Stomach (tissue), 8 donors: ENCODE measurements at regions not wholly inside any gene's neighbourhood (a gene's known extent, or its start where the extent isn't known, plus 50 kb on each side); places are given as distances from the start of the nearest gene placed in this dataset.

Source experiments
- DNase-seq, 2 donors: peaks; one replicate each; pipeline versions ENCODE4 v3.0.0 to v3.0.0-alpha.2; 2013 to 2019
- H3K27ac ChIP-seq, 5 donors: fragments of 200-600 bp in 4 of 5; sonication (generic) in 4 of 5; one replicate each; pipeline ENCODE4 v1.5.1; 2013 to 2019; ENCODE audit warnings: mild to moderate bottlenecking in 1 of 5, moderate library complexity in 1 of 5
- H3K27me3 ChIP-seq, 3 donors: fragments of 200-600 bp; sonication (generic); one replicate each; pipeline ENCODE4 v1.5.1; 2017 to 2019; ENCODE audit warnings: mixed run types in 1 of 3
- H3K36me3 ChIP-seq, 4 donors: fragments of 200-600 bp; sonication (generic); 1 replicate in 3 of 4; 2 replicates in 1 of 4; pipeline ENCODE4 v1.5.1; 2016 to 2019
- H3K4me1 ChIP-seq, 4 donors: fragments of 200-600 bp; sonication (generic); one replicate each; pipeline ENCODE4 v1.5.1; 2016 to 2019
- H3K4me3 ChIP-seq, 4 donors: fragments of 200-600 bp; sonication (generic) in 3 of 4; one replicate each; pipeline ENCODE4 v1.5.1; 2016 to 2019; ENCODE audit warnings: mild to moderate bottlenecking in 1 of 4
- H3K9me3 ChIP-seq, 4 donors: fragments of 200-600 bp; sonication (generic); one replicate each; pipeline ENCODE4 v1.5.1; 2016 to 2019
- EP300 ChIP-seq: sonication (generic); formaldehyde crosslinking; IDR thresholded peaks from one replicate; pipeline ENCODE4 v1.6.1; 2017; ENCODE audit warnings: antibody characterized with exemption
- POLR2A ChIP-seq, 4 donors: fragments of 450-650 bp; IDR thresholded peaks; one replicate each; pipeline ENCODE4 v1.6.1; 2016; ENCODE audit warnings: antibody characterized with exemption in 4 of 4, control low read depth in 2 of 4, mild to moderate bottlenecking in 1 of 4, moderate library complexity in 1 of 4
- POLR2AphosphoS5 ChIP-seq, 3 donors: sonication (generic); formaldehyde crosslinking; IDR thresholded peaks; one replicate each; pipeline ENCODE4 v1.6.1; 2016; ENCODE audit warnings: antibody characterized with exemption in 3 of 3
- WGBS, 5 donors: extraction: QIAGEN DNeasy Blood & Tissue Kit in 3 of 5; methylation state at CpG; one replicate each; pipeline versions ENCODE4 v1.1.5 to v1.1.7; 2013 to 2018; 5-methylcytosine and 5-hydroxymethylcytosine counted together
- intact Hi-C: fragments of 100-400 bp; cut with DNase I; formaldehyde crosslinking; loops from one replicate; pipeline ENCODE4 v1.15.1; 2023; ENCODE audit warnings: low total_unique reads
- TF ChIP-seq, protein P1 (sequence below), 7 experiments: fragments of 450-650 bp in 4 of 7; fragments of 200-600 bp in 3 of 7; sonication (generic) in 3 of 7; IDR thresholded peaks; one replicate each; pipeline ENCODE4 v1.5.1; 2016 to 2019; ENCODE audit warnings: antibody characterized with exemption in 7 of 7, control low read depth in 2 of 7, mild to moderate bottlenecking in 1 of 7
- donor health status: healthy with polysubstance abuse.
- donor health status: Bipolar disorder and iron deficiency.
- donor health status: healthy.

DNA sequence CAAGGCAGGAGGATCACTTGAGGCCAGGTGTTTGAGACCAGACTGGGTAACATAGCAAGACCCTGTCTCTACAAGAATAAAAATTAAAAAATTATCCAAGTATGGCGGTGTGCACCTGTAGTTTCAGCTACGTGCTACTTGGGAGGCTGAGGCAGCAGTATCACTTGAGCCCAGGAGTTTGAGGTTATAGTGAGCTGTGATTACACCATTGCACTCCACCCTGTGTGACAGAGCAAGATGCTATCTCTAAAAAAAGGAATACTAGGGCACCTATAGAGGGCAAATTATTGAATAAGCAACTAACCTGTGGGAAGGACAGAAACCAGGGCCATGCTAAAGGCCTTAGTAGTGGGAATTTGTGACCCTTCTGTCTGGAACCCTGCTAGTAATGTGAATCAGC lies 86.1 kb downstream of the TENT5C start:
- 92 to 95% (median 94%) methylated on average over 2 of the region's 2 CpGs for WGBS, 5 donors
- intact Hi-C loops = no loop called here
- Histone ChIP-seq H3K9me3 (no peaks in the 10 kb centered on the region), H3K27ac (no peak overlapping the region), H3K36me3 (no peaks in the 10 kb centered on the region), H3K4me1 (peaks cover 0 to 14% (median 8%) of the 10 kb centered on the region in 4 donors), H3K27me3 (no peaks in the 10 kb centered on the region), H3K4me3 (no peak overlapping the region)
- TF ChIP-seq POLR2A (IDR thresholded peaks at IDR 0.05) = no peak
- no peak for TF ChIP-seq POLR2AphosphoS5 (IDR thresholded peaks at IDR 0.05)
- TF ChIP-seq, protein P1, sequence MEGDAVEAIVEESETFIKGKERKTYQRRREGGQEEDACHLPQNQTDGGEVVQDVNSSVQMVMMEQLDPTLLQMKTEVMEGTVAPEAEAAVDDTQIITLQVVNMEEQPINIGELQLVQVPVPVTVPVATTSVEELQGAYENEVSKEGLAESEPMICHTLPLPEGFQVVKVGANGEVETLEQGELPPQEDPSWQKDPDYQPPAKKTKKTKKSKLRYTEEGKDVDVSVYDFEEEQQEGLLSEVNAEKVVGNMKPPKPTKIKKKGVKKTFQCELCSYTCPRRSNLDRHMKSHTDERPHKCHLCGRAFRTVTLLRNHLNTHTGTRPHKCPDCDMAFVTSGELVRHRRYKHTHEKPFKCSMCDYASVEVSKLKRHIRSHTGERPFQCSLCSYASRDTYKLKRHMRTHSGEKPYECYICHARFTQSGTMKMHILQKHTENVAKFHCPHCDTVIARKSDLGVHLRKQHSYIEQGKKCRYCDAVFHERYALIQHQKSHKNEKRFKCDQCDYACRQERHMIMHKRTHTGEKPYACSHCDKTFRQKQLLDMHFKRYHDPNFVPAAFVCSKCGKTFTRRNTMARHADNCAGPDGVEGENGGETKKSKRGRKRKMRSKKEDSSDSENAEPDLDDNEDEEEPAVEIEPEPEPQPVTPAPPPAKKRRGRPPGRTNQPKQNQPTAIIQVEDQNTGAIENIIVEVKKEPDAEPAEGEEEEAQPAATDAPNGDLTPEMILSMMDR (IDR thresholded peaks at IDR 0.05) = no peak
- TF ChIP-seq EP300 = no peak
- DNase-seq = no peak

DNA sequence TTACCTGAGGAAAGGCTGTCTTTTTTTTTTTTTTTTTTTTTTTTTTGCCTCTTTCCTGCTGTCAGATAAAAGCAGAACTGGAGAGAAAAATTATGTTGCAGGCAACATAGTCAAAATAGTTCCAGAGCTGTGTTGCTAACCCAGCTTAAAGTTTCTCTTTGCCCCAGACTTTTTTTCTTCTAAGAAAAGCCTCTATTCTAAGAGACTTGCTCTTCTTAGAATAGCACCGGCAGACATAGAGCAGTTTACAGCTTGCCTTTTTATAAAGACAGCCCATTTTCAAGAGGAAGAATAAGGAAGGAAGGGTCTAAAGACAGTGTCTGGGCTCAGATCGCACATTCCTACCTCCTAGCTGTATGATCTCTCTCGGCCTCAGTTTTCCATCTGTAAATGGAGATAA lies 88.7 kb downstream of the TENT5C start:
- Histone ChIP-seq H3K36me3 (no peaks in the 10 kb centered on the region), H3K9me3 (no peaks in the 10 kb centered on the region), H3K4me3 (no peak overlapping the region), H3K4me1 (peaks cover 0 to 25% (median 10%) of the 10 kb centered on the region in 4 donors), H3K27ac (peak overlapping the region in 1 of 5 donors; percentile 8), H3K27me3 (no peaks in the 10 kb centered on the region)
- no peak for DNase-seq
- TF ChIP-seq POLR2A (IDR thresholded peaks at IDR 0.05) (no peak), EP300 (no peak), POLR2AphosphoS5 (IDR thresholded peaks at IDR 0.05) (no peak)
- TF ChIP-seq, protein P1 (IDR thresholded peaks at IDR 0.05) = no peak
- WGBS, 5 donors = 68 to 90% (median 83%) methylated on average over 3 of the region's 3 CpGs
- intact Hi-C loops = no loop called here

DNA sequence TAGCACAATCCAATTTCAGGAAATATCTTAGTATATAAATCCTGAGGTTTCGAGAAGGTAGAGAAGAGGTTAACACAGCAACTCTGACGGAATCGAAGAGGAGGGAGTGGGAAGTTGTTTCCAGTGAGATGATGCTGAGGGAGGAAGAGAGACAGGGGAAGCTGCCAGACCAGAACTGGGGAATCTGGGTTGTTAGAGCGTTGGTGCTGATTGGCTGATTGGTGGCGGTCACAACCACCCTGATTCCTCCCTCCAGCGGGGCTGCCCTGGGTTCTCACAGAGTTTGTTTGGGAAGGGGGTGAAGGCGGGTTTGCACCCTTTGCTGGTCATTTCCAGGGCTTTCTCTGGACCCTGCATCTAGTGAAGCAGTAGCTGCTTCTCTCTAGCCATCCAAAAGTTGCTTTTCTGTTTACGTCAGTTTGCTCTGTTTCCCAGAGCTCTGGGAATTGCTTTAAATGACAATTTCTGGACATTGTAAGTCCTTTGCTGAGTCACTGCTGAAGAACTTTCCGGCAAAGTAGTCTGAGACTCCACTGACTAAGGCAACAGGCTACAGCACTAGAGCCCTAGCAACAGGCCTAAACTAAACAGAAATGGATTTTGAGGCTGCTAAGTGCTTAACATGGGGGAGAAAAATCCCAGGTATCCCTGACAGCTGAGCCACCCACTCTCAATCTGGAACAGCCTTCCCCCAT lies 90.1 kb downstream of the TENT5C start:
- H3K4me1 ChIP-seq = peaks cover 0 to 18% (median 10%) of the 10 kb centered on the region in 4 donors
- H3K27ac ChIP-seq = peak overlapping the region; percentile 70 to 82 (median 73)
- no peaks in the 10 kb centered on the region for H3K9me3 ChIP-seq
- TF ChIP-seq POLR2AphosphoS5 (IDR thresholded peaks at IDR 0.05) = peak in 2 of 3 donors; percentile 66 to 74
- TF ChIP-seq POLR2A (IDR thresholded peaks at IDR 0.05) = no peak
- intact Hi-C loops = no loop called here
- 44 to 73% (median 68%) methylated on average over 9 of the region's 9 CpGs for WGBS, 5 donors
- H3K27me3 ChIP-seq = no peaks in the 10 kb centered on the region
- peak overlapping the region in 1 of 4 donors; percentile 19 for H3K4me3 ChIP-seq
- no peaks in the 10 kb centered on the region for H3K36me3 ChIP-seq
- DNase-seq = peak in 1 of 2 donors; percentile 86

DNA sequence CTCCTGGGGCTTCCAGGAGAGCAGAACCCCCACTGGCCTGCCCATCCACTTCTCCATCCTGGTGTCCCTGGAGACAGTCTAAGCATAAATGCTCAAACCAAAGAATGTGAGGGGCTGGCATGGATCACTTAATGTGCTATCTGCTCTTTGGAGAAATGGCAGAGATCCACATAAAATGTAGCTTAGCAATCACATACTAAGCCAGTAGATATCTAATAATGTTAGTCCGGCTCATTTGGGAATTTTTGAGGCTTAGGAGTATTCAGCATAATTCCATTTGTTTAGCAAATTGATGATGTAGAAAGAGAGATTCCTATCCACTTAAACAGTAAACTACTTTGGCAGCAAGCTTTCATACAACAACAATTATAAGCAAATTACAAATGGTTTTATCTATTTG lies 90.7 kb downstream of the TENT5C start:
- TF ChIP-seq POLR2AphosphoS5 (IDR thresholded peaks at IDR 0.05) = no peak
- TF ChIP-seq, protein P1 (IDR thresholded peaks at IDR 0.05) = no peak
- no peak for TF ChIP-seq POLR2A (IDR thresholded peaks at IDR 0.05)
- no peak for TF ChIP-seq EP300
- DNase-seq = peak in 1 of 2 donors; percentile 80
- Histone ChIP-seq H3K27ac (peak overlapping the region; percentile 70 to 82 (median 73)), H3K36me3 (no peaks in the 10 kb centered on the region), H3K9me3 (no peaks in the 10 kb centered on the region), H3K4me1 (peaks cover 0 to 21% (median 10%) of the 10 kb centered on the region in 4 donors), H3K27me3 (no peaks in the 10 kb centered on the region), H3K4me3 (no peak overlapping the region)
- intact Hi-C loops = no loop called here
- 41 to 82% (median 71%) methylated on average over 1 of the region's 1 CpG for WGBS, 5 donors

DNA sequence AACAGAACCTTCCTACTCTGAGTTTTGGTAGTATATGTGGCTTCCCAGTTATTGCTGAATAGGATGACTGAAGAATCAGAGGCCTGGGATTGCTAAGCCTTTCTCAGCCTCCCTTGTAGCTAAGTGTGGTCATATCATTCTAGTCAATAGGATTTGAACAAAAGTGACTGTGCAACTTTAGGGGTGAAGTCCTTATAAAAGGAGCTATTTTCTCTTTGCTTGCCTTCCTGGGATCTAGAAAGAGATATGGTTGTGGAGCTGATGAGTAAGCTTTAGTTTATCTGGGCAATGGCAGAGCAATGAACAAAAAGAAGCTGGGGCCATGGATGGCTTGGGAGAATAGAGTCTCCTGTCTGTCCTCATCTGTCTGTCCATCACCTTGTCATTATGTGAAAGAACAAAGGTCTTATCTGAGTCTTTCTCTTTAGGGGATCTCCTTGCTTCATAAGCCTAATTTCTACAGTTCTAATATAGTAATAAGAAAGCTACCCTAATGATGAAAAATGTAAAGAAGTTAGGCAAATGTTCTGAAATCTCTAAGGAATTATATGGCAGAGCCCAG lies 91.5 kb downstream of the TENT5C start:
- Histone ChIP-seq H3K27me3 (no peaks in the 10 kb centered on the region), H3K27ac (peak overlapping the region in 4 of 5 donors; percentile 73 to 82 (median 78)), H3K4me3 (no peak overlapping the region), H3K4me1 (peaks cover 0 to 21% (median 10%) of the 10 kb centered on the region in 4 donors), H3K9me3 (no peaks in the 10 kb centered on the region), H3K36me3 (no peaks in the 10 kb centered on the region)
- TF ChIP-seq POLR2A (IDR thresholded peaks at IDR 0.05) (no peak), POLR2AphosphoS5 (IDR thresholded peaks at IDR 0.05) (no peak), EP300 (no peak)
- TF ChIP-seq, protein P1 (IDR thresholded peaks at IDR 0.05) = no peak
- no peak for DNase-seq
- intact Hi-C loops = no loop called here
